HG03064 (cell line): ENCODE measurements at regions not wholly inside any gene's neighbourhood (a gene's known extent, or its start where the extent isn't known, plus 50 kb on each side); places are given as distances from the start of the nearest gene placed in this dataset.
"Not testable (repeated sequence)": the region's sequence is repeated elsewhere in the genome, so short reads cannot be mapped to it uniquely, and the experiment has no call there.

Experiments used
- ATAC-seq: cut with Tn5 transposase; IDR thresholded peaks from one replicate; pipeline ENCODE4 v1.9.1; 2021; ENCODE audit warnings: low read depth; ENCODE audit not compliant: unreplicated experiment

GRCh38 chr3:81888914-81889557 is 127.6 kb upstream of the GBE1 start:
- no peak for ATAC-seq

- no peak for ATAC-seq
These were observed 126.0 kb upstream of the GBE1 start for GRCh38 chr3:81887448-81887847.

- no peak for ATAC-seq
These were observed 124.6 kb upstream of the GBE1 start for GRCh38 chr3:81886081-81886480.

- no peak for ATAC-seq
These were observed 123.3 kb upstream of the GBE1 start for GRCh38 chr3:81884791-81885190.

GRCh38 chr3:81876826-81877225 is 115.4 kb upstream of the GBE1 start:
- ATAC-seq = no peak

GRCh38 chr3:81874738-81875137 is 113.3 kb upstream of the GBE1 start:
- no peak for ATAC-seq

- no peak for ATAC-seq
These were observed 111.1 kb upstream of the GBE1 start for GRCh38 chr3:81872566-81872965.

GRCh38 chr3:81871358-81872155 is 110.1 kb upstream of the GBE1 start:
- ATAC-seq = no peak

- ATAC-seq = no peak
These were observed 107.9 kb upstream of the GBE1 start for GRCh38 chr3:81869382-81869781.

GRCh38 chr3:81868597-81868996 is 107.2 kb upstream of the GBE1 start:
- no peak for ATAC-seq

GRCh38 chr3:81867875-81868274 is 106.4 kb upstream of the GBE1 start:
- ATAC-seq = no peak

GRCh38 chr3:81865164-81865563 is 103.7 kb upstream of the GBE1 start:
- ATAC-seq = not testable (repeated sequence)

GRCh38 chr3:81864272-81864671 is 102.8 kb upstream of the GBE1 start:
- ATAC-seq = no peak

- ATAC-seq = no peak
These were observed 102.3 kb upstream of the GBE1 start for GRCh38 chr3:81863756-81864155.

GRCh38 chr3:81861593-81861992 is 100.1 kb upstream of the GBE1 start:
- no peak for ATAC-seq

GRCh38 chr3:81859524-81859923 is 98.1 kb upstream of the GBE1 start:
- ATAC-seq = no peak

- ATAC-seq = no peak
These were observed 92.0 kb upstream of the GBE1 start for GRCh38 chr3:81853431-81853830.

GRCh38 chr3:81851176-81851575 is 89.7 kb upstream of the GBE1 start:
- no peak for ATAC-seq

- ATAC-seq = no peak
These were observed 85.5 kb upstream of the GBE1 start for GRCh38 chr3:81846988-81847387.

GRCh38 chr3:81841540-81841939 is 80.1 kb upstream of the GBE1 start:
- ATAC-seq = no peak

GRCh38 chr3:81839504-81840094 is 78.2 kb upstream of the GBE1 start:
- ATAC-seq = no peak

- ATAC-seq = no peak
These were observed 77.0 kb upstream of the GBE1 start for GRCh38 chr3:81838457-81838856.
